ENCODE measurements at regions not wholly inside any gene's neighbourhood (a gene's known extent, or its start where the extent isn't known, plus 50 kb on each side); places are given as distances from the start of the nearest gene placed in this dataset.
A peak's percentile ranks its signal among the peaks of the same experiment; 100 is the strongest.

DNA sequence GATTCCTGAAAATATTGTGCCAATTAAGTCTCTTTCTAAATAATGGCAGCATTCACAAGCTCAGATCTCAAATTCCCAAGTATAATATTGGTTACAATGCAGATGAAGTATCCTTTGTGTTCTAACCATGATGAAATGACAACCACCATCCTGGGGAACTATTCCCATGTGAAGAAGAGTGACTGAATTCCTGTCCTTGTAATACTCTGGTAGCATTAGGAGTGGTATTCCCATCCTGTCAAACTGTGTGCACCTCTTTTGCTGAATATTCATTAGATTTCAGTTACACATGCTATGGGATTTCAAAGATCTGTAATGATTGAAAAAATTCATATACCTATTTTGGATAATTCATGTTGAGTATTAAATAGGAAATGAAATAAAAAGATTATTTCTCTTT lies 86.1 kb upstream of the SMIM30 start:
- DNase-seq (ENCODE audit: low read depth), result no peak
- H3K4me3 ChIP-seq (ENCODE audit: control insufficient read depth, low read depth, low read length), result no peak overlapping the region
- TF ChIP-seq, protein P1, sequence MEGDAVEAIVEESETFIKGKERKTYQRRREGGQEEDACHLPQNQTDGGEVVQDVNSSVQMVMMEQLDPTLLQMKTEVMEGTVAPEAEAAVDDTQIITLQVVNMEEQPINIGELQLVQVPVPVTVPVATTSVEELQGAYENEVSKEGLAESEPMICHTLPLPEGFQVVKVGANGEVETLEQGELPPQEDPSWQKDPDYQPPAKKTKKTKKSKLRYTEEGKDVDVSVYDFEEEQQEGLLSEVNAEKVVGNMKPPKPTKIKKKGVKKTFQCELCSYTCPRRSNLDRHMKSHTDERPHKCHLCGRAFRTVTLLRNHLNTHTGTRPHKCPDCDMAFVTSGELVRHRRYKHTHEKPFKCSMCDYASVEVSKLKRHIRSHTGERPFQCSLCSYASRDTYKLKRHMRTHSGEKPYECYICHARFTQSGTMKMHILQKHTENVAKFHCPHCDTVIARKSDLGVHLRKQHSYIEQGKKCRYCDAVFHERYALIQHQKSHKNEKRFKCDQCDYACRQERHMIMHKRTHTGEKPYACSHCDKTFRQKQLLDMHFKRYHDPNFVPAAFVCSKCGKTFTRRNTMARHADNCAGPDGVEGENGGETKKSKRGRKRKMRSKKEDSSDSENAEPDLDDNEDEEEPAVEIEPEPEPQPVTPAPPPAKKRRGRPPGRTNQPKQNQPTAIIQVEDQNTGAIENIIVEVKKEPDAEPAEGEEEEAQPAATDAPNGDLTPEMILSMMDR (IDR thresholded peaks at IDR 0.05; ENCODE audit: control insufficient read depth, insufficient read depth, low read depth, low read length, missing control alignments), result no peak

GRCh38 chr7:113202284-113202683 lies 83.9 kb upstream of the SMIM30 start:
- DNase-seq (ENCODE audit: low read depth), result no peak
- TF ChIP-seq, protein P1 (IDR thresholded peaks at IDR 0.05; ENCODE audit: control insufficient read depth, insufficient read depth, low read depth, low read length, missing control alignments), result no peak
- H3K4me3 ChIP-seq (ENCODE audit: control insufficient read depth, low read depth, low read length), result no peak overlapping the region

DNA sequence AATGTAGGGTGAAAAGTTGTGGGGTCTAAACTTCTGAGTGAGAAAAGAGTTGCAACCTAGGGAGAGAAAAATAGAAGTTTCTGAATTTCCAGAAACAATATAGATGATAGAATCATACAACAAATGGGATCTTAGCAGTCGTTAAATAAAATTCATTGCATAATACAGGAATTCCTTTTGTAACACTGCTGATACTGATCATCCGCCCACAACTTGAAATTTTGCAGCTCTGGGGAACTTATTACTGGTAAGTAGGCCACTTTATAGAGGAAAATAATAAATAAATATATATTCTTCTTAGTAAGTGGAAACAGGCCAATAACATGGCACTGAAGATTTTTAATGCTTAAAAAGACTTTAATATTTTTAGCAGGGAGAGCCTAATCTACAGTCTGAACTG lies 81.9 kb upstream of the SMIM30 start:
- no peak overlapping the region for H3K4me3 ChIP-seq (ENCODE audit: control insufficient read depth, low read depth, low read length)
- no peak for DNase-seq (ENCODE audit: low read depth)
- TF ChIP-seq, protein P1 (IDR thresholded peaks at IDR 0.05; ENCODE audit: control insufficient read depth, insufficient read depth, low read depth, low read length, missing control alignments), result no peak

- peak; percentile 31 for DNase-seq (ENCODE audit: low read depth)
- TF ChIP-seq, protein P1 (IDR thresholded peaks at IDR 0.05; ENCODE audit: control insufficient read depth, insufficient read depth, low read depth, low read length, missing control alignments), result no peak
- H3K4me3 ChIP-seq (ENCODE audit: control insufficient read depth, low read depth, low read length), result no peak overlapping the region
Observed at GRCh38 chr7:113199841-113200240, 81.5 kb upstream of the SMIM30 start.

- TF ChIP-seq, protein P1 (IDR thresholded peaks at IDR 0.05; ENCODE audit: control insufficient read depth, insufficient read depth, low read depth, low read length, missing control alignments), result no peak
- H3K4me3 ChIP-seq (ENCODE audit: control insufficient read depth, low read depth, low read length), result no peak overlapping the region
- no peak for DNase-seq (ENCODE audit: low read depth)
Observed at GRCh38 chr7:113199136-113199535, 80.8 kb upstream of the SMIM30 start.

DNA sequence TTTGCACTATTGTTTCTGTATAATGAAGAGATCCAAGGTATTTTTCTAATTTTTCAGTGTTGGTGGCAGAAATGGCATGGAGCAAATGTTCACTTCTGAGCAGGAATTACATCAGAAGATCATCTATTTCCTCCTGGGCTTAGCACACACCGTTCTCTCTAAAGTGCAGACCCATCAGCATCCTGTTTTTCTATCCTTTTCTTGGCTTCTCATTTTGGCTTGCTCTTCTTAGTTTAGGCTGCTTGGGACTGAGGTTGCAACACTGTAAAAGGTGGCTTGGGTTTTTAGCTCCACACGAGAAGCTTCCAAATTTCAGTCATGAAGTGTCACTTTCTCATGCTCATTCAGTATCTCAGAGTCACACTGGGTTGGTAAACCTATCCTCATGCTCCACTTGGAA lies 79.9 kb upstream of the SMIM30 start:
- H3K4me3 ChIP-seq (ENCODE audit: control insufficient read depth, low read depth, low read length), result no peak overlapping the region
- TF ChIP-seq, protein P1 (IDR thresholded peaks at IDR 0.05; ENCODE audit: control insufficient read depth, insufficient read depth, low read depth, low read length, missing control alignments), result no peak
- DNase-seq (ENCODE audit: low read depth), result no peak

- H3K4me3 ChIP-seq (ENCODE audit: control insufficient read depth, low read depth, low read length), result no peak overlapping the region
- DNase-seq (ENCODE audit: low read depth), result peak; percentile 43
- TF ChIP-seq, protein P1 (IDR thresholded peaks at IDR 0.05; ENCODE audit: control insufficient read depth, insufficient read depth, low read depth, low read length, missing control alignments), result no peak
Observed at GRCh38 chr7:113197274-113197673, 78.9 kb upstream of the SMIM30 start.
